ENCODE measurements at regions not wholly inside any gene's neighbourhood (a gene's known extent, or its start where the extent isn't known, plus 50 kb on each side); places are given as distances from the start of the nearest gene placed in this dataset.

DNA sequence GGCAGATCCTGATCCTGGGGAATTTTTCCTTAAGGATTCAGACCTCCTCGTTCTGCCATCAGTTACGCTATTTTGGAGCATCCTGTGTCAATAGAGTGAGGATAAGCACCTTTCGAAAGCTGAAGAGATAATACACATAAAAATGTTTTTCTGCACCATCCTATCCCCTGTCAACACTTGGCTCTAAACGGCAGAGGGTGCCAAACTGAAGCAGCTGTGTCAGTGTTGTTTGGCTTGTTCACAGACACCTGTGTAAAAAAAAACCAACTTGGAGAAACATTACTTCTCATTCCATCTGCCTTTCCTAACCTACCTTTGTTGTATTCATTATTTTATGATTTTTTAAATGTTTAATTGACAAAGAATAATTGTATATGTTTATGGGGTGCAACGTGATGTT lies 417.0 kb upstream of the DDI1 start:
- TF ChIP-seq, protein P1, sequence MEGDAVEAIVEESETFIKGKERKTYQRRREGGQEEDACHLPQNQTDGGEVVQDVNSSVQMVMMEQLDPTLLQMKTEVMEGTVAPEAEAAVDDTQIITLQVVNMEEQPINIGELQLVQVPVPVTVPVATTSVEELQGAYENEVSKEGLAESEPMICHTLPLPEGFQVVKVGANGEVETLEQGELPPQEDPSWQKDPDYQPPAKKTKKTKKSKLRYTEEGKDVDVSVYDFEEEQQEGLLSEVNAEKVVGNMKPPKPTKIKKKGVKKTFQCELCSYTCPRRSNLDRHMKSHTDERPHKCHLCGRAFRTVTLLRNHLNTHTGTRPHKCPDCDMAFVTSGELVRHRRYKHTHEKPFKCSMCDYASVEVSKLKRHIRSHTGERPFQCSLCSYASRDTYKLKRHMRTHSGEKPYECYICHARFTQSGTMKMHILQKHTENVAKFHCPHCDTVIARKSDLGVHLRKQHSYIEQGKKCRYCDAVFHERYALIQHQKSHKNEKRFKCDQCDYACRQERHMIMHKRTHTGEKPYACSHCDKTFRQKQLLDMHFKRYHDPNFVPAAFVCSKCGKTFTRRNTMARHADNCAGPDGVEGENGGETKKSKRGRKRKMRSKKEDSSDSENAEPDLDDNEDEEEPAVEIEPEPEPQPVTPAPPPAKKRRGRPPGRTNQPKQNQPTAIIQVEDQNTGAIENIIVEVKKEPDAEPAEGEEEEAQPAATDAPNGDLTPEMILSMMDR (IDR thresholded peaks at IDR 0.05): no peak
- Histone ChIP-seq H3K36me3 (no peaks in the 10 kb centered on the region), H3K4me3 (no peak overlapping the region), H3K27ac (no peak overlapping the region), H3K27me3 (no peaks in the 10 kb centered on the region), H3K9me3 (no peaks in the 10 kb centered on the region), H3K4me1 (no peaks in the 10 kb centered on the region)
- peak in 2 of 4 donors; percentile 53 to 62 for ATAC-seq
- no peak for DNase-seq
- WGBS, 2 donors: 28 to 37% methylated on average over 5 of the region's 5 CpGs
- intact Hi-C loops (cut with DNase I): no loop called here
- no peak for FAIRE-seq

GRCh38 chr11:103619938-103620337 lies 416.5 kb upstream of the DDI1 start:
- H3K4me3 ChIP-seq: no peak overlapping the region
- H3K9me3 ChIP-seq: no peaks in the 10 kb centered on the region
- intact Hi-C loops (cut with DNase I): no loop called here
- no peaks in the 10 kb centered on the region for H3K36me3 ChIP-seq
- no peak overlapping the region for H3K27ac ChIP-seq
- ATAC-seq (no peak), FAIRE-seq (no peak), DNase-seq (no peak)
- H3K4me1 ChIP-seq: no peaks in the 10 kb centered on the region
- WGBS, 2 donors: 19 to 28% methylated on average over 2 of the region's 2 CpGs
- H3K27me3 ChIP-seq: no peaks in the 10 kb centered on the region
- TF ChIP-seq, protein P1 (IDR thresholded peaks at IDR 0.05): no peak

DNA sequence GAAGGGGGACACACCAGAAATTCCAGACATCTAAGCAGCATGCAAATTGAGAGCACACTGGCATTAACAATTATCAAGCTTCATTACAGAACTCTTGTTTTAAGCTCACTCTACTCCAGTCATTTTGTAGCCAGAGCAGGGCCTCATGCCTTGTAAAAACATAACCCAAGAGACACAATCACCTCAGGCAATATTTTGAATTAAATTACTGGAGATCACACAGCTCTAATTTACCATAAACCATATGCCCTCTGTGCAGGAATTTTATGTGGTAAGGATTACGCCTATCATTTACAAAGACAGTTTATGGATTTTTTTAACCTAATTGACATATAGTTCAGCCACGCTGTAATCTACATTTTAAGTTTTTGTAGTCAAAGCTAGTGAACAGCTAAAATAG lies 414.1 kb upstream of the DDI1 start:
- Histone ChIP-seq H3K27me3 (no peaks in the 10 kb centered on the region), H3K4me1 (no peaks in the 10 kb centered on the region), H3K9me3 (no peaks in the 10 kb centered on the region), H3K36me3 (no peaks in the 10 kb centered on the region), H3K27ac (no peak overlapping the region), H3K4me3 (no peak overlapping the region)
- intact Hi-C loops (cut with DNase I): no loop called here
- TF ChIP-seq, protein P1 (IDR thresholded peaks at IDR 0.05): no peak
- ATAC-seq: no peak
- WGBS, 2 donors: 85 to 96% methylated on average over 2 of the region's 2 CpGs
- no peak for DNase-seq
- no peak for FAIRE-seq

GRCh38 chr11:103623933-103624332 lies 412.5 kb upstream of the DDI1 start:
- no peak for FAIRE-seq
- WGBS, 2 donors: 42 to 55% methylated on average over 1 of the region's 1 CpG

More at GRCh38 chr11:103623933-103624332, 412.5 kb upstream of the DDI1 start:
- H3K27me3 ChIP-seq: no peaks in the 10 kb centered on the region
- no peak overlapping the region for H3K4me3 ChIP-seq
- intact Hi-C loops (cut with DNase I): no loop called here
- DNase-seq (no peak), ATAC-seq (no peak)
- no peaks in the 10 kb centered on the region for H3K9me3 ChIP-seq
- no peaks in the 10 kb centered on the region for H3K36me3 ChIP-seq
- TF ChIP-seq, protein P1 (IDR thresholded peaks at IDR 0.05): no peak
- H3K27ac ChIP-seq: no peak overlapping the region
- no peaks in the 10 kb centered on the region for H3K4me1 ChIP-seq

Measured in pancreas (tissue), 10 donors.